ENCODE measurements at regions not wholly inside any gene's neighbourhood (a gene's known extent, or its start where the extent isn't known, plus 50 kb on each side); places are given as distances from the start of the nearest gene placed in this dataset.

DNA sequence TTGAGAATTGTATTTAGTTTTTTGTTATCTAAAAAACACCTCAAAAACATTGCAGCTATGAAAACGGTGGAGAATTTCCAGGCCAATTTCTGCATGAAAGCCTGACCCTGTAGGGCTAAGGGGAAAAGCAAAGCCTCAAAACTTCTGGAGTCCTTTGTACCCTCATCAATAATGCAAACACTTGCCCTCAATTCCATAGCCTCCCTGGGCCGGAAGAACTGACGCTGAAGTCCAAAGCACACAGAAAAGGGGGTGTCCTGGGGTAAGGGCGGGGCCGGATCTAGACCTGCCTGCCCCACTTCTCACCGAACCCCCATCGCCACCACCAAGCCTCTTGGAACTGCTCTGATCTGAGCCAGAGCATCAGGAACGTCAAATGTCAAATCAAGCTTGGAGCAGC, 173.9 kb upstream of the S100G start:
- no peak for DNase-seq (ENCODE audit: low read depth, low spot score)
- no peak overlapping the region for H3K4me3 ChIP-seq (ENCODE audit: low read length)

DNA sequence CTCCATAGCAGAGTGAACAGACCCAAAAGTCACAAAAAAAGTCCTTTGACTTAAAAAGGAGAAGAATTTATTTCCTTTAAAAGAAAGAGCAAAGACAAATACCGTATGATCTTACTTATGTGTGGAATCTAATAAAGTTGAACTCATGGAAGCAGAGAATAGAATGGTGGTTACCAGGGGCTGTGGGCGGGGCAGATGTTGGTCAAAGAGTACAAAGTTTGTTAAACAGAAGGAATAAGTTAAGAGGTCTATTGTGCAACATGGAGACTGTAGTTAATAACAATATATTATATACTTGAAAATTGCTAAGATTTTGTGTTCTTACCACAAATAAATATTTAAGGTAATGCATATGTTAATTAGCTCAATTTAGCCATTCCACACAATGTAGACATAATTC, 173.3 kb upstream of the S100G start:
- H3K4me3 ChIP-seq (ENCODE audit: low read length) = no peak overlapping the region
- DNase-seq (ENCODE audit: low read depth, low spot score) = no peak

DNA sequence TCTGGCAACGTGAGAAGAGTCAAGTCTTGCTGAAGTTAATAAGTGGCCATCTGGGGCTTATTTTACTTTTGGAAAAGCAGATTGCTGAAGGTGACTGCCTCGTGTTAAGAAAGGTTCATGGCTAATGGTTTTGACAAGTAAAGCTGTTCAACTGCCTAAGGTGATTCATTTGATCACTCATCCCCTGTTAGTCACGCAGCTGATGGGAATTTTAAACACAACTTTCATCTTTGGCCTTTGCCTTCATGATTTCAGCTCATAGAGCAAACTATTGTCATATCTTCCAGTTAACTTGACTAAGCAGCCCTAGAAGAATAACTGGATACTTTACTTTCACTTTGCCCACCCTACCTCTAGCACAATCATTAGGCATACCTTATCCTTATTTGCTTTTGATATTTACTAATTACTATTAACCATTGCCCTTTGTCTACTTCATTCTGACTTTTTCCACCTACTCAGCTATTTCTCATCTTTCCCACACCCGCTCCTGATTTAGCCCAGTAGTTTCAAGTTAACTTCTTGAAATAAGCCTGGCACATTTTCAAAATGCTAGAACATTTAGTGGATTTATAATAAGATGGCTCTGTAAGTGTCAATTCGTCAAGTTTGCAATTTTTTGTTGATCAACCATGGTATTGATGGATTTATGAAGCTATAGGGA, 170.6 kb upstream of the S100G start:
- no peak overlapping the region for H3K4me3 ChIP-seq (ENCODE audit: low read length)
- no peak for DNase-seq (ENCODE audit: low read depth, low spot score)

GRCh38 chrX:16480049-16480448, 169.9 kb upstream of the S100G start:
- no peak for DNase-seq (ENCODE audit: low read depth, low spot score)
- no peak overlapping the region for H3K4me3 ChIP-seq (ENCODE audit: low read length)

DNA sequence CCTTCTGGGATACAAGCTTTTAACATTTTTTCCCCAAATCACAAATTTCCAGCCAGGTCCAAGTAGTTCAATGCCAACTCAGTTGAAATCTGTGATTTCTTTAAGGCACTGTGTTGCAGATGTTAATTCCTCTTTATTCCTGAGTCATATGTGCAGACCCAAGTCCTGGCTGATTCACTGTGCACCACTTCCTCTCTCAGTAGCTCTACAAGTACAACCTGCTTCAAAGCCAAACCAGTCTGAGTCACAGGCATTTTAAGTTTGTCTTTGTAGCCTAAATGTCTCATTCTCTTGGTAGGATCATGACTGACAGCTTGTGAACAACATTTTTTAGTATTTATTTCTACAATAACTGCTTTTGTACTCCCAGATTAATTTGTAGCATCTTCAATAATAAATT, 165.6 kb upstream of the S100G start:
- DNase-seq (ENCODE audit: low read depth, low spot score) = peak; percentile 7
- no peak overlapping the region for H3K4me3 ChIP-seq (ENCODE audit: low read length)

DNA sequence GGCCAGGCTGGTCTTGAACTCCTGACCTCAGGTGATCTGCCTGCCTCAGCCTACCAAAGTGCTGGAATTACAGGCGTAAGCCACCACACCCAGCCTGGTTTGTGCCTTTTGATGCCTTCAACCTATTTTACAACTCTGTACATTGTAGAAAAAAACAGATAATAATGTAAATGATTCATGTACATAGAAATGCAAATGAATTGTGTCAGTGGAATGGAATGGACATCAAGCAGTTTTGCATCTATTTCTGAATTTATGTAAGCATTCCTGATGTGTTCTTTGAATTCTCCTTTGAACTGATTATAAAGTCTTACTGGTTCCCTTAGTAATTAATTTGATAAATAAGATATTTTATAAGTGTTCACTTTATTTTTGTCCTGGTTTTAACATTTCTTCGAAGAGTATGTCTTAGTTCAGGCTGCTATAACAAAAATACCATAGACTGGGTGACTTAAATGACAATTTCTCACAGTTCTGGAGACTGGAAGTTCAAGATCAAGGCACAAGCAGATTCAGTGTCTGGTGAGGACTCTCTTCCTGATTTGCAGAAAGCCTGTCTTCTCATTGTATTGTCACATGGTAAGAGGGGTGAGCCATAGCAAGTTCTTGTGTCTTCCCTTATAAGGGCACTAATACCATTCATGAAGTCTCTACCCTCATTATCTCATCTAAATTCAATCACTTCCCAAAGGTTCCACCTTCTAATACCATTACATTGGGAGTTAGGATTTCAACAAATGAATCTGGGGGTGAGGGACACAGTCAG, 162.2 kb upstream of the S100G start:
- DNase-seq (ENCODE audit: low read depth, low spot score) = no peak
- no peak overlapping the region for H3K4me3 ChIP-seq (ENCODE audit: low read length)

DNA sequence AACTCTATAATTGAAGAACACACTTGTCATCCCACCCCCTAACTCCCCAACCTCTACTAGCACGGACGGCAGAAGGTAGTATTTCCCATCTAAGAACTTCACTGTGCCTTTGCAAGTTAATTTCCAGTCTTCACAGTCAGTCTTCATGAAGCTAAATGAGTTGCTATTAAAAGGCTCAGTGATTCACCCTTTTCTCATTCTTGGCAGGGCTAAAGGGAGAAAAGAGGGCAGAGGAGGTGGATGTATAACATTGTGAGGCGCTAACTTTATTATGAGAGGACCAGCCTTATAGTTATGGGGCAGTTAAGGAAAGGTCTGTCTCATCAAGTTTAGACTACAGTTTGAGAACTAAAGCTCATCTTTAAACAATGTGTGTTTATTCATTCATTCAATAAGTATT, 161.0 kb upstream of the S100G start:
- H3K4me3 ChIP-seq (ENCODE audit: low read length) = no peak overlapping the region
- DNase-seq (ENCODE audit: low read depth, low spot score) = no peak

- no peak for DNase-seq (ENCODE audit: low read depth, low spot score)
- no peak overlapping the region for H3K4me3 ChIP-seq (ENCODE audit: low read length)
Observed at GRCh38 chrX:16491461-16491860, 158.5 kb upstream of the S100G start.

GRCh38 chrX:16496175-16496574, 153.8 kb upstream of the S100G start:
- no peak for DNase-seq (ENCODE audit: low read depth, low spot score)
- H3K4me3 ChIP-seq (ENCODE audit: low read length) = no peak overlapping the region

DNA sequence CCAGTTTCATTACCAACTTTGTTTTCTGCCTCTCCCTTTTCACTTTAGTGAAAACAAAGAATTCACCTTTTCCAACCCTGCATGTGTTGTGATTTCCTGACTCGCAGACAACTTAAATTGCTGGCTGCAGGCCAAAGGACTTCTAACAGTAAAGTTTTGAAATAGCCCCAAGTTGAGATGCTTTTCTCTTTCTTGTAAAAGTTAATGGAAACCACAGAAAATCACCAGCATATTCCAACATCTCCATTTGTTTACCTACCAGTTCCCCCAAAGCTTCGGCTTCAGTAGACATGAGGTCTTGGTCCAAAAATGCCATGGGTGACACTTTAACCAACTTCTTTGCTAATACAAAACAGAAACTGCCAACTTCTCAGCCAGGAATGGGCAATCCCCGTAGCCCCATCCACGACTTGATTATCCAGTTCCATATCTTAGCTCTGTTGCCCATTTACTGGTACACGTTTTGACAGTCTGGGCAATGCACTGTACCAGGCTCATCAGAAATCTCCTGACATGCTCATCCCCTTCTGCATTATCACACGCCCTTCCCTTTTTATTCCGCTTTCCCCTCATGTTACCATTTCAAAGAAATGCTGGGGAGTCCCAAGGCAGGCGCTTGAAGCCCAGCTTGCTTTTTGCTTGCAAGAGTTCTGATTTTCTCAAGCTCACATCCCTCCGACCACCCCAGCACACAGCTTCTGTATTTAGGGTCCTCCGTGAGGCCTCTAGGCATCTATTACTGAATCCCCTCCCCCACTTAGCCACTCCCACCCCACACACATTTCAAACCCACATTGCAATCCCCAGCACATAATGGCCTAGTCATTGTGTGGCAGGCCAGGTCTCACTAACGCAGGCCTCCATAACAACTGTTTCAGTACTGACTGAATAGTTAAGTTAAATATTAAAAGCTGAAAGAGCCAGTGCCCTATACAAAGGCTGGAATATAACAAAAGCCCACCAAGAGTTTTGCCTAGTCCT, 137.9 kb upstream of the S100G start:
- H3K4me3 ChIP-seq (ENCODE audit: low read length) = no peak overlapping the region
- DNase-seq (ENCODE audit: low read depth, low spot score) = no peak

DNA sequence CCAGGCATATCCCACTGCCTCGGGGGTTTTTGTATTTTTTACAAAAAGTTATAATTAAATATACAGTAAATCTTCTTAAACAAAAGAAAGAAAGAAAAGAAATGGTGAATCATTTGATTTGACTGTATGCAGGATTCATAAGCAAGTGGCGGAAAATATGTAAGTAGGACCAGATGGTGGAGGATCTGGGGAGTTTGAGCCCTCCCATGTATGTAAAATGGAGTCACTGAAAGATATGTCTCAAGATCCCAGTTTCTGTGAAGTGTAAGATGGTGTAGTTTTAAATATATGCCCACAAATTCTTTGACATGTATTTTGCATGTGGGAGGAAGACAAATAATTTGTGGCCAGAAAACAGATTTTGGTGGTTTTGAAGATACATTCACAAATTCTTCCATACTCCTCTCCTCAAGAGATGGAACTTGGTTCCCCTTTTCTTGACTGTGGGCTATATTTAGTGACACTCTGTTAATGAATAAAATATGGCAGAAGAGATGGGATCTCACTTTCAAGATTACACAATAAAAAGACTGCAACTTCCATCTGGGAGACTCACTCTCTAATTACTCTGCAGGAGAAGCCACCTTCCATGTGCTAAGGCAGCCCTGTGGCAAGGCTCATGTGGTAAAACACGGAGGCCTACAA, 133.6 kb upstream of the S100G start:
- DNase-seq (ENCODE audit: low read depth, low spot score) = no peak
- H3K4me3 ChIP-seq (ENCODE audit: low read length) = no peak overlapping the region

GRCh38 chrX:16517039-16517605, 132.8 kb upstream of the S100G start:
- no peak overlapping the region for H3K4me3 ChIP-seq (ENCODE audit: low read length)
- no peak for DNase-seq (ENCODE audit: low read depth, low spot score)

DNA sequence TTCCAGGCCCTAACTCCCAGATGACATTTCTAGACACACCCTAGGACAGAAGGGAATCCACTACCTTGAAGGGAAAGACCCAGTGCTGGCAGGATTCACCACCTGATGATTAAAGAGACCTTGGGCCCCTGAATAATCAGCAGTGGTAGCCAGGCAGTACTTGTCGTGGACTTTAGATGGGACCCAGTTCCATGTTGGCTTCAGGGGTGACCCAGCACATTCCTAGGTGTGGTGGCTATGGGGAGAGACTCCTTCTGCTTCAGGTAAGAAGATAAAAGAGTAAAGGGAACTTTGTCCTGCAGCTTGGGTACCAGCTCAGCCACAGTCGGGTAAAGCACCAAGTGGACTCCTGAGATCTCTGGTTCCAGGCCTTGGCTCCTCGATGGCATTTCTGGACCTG, 131.8 kb upstream of the S100G start:
- no peak overlapping the region for H3K4me3 ChIP-seq (ENCODE audit: low read length)
- no peak for DNase-seq (ENCODE audit: low read depth, low spot score)

- no peak overlapping the region for H3K4me3 ChIP-seq (ENCODE audit: low read length)
- DNase-seq (ENCODE audit: low read depth, low spot score) = no peak
Observed at GRCh38 chrX:16524316-16524715, 125.6 kb upstream of the S100G start.

DNA sequence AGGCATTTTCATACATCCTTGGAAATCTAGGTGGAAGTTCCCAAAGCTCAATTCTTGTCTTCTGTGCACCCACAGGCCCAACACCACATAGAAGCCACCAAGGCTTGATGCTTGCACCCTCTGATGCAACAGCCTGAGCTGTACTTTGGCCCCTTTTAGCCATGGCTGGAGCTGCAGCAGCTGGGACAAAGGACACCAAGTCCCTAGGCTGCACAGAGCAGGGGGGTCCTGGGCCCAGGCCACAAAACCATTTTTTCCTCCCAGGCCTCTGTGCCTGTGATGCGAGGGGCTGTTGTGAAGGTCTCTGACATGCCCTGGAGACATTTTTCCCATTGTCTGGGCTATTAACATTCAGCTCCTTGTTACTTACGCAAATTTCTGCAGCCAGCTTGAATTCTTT, 124.0 kb upstream of the S100G start:
- H3K4me3 ChIP-seq (ENCODE audit: low read length) = no peak overlapping the region

DNA sequence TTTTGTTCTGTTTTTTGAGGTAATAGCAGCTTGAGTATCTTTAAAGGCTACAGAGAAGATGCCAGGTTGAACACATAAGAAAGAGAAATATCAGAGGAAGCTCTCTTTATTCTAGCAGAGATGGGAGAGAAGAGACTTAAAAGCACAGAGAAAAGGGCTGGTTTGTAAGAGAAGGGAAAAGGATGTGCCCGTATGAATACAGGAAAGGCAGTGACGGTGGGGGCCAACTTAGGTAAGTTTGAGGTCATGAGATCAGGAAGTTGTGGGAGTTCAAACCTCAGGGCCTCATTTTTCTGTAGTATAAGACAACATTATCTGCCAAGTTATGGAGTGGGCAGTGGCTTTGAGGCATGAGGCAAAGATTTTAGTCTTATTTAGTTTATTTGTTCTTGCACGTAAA, 121.3 kb upstream of the S100G start:
- H3K4me3 ChIP-seq (ENCODE audit: low read length) = no peak overlapping the region
- peak; percentile 28 for DNase-seq (ENCODE audit: low read depth, low spot score)

More for the DNA sequence above, 124.0 kb upstream of the S100G start:
- DNase-seq (ENCODE audit: low read depth, low spot score) = no peak

Data from Jurkat, Clone E6-1 (cell line).